HuH-7 (cell line): ENCODE measurements at regions not wholly inside any gene's neighbourhood (a gene's known extent, or its start where the extent isn't known, plus 50 kb on each side); places are given as distances from the start of the nearest gene placed in this dataset.
A peak's percentile ranks its signal among the peaks of the same experiment; 100 is the strongest.

Source experiments
- DNase-seq: peaks from one replicate; pipeline ENCODE4 v3.0.0; 2011; ENCODE audit warnings: low spot score

GRCh38 chr5:6806668-6807067 lies 93.4 kb downstream of the TENT4A start:
- DNase-seq, result no peak

GRCh38 chr5:6808462-6808861 lies 95.2 kb downstream of the TENT4A start:
- DNase-seq, result no peak

DNA sequence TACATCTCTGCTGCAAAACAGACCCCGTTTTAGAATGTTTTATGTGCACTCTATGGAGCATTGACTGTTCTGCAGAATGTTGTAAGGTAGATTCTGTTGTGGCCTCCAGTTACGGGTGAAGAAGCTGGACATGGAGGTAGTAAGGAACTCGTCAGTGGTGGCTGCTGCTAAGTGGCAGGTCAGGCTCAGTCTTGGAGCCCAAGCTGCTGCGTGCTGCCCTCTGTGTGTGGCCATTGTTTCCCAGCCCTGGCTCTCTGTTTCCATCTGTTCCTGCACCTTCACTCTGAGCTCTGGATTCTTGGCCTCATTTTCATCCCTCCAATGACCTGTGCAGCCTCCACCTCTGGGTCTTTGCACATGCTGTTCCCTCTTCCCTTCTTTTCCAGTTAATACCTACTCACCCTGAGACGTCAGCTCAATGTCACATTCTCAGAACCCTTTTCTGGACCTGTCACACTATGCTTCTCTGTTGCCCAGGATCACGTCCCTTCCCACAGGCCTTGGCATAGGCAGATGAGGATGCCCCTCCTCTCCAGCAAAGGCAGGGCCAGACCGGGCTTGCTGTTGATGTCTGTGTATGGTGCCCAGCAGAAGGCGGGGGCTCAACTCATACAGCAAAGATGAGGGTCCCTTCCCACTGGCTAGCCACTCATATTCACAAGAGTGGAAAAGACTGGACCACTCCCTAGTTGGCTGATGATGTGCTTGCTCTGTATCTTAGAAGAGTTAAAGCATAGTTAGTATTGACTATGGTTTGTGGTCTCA lies 97.6 kb downstream of the TENT4A start:
- DNase-seq, result no peak

DNA sequence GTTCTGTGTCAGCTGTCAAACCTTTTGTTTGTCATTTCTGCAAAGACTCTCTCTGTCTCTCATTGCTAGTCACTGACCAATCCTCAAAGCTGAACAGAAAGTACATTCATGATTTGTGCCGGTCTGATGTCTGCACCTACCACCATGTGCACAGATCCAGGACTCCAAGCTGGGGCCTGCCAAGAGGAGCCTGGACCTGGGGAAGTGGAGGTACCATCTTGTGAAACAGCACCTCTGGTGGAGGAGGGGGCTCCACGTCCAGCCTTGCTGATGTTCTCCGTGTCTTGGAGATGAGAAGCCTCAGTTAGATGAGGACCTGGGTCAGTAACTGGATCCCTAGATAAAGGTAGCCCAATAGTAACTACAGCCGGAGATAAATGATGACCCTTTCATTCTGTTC lies 98.9 kb downstream of the TENT4A start:
- no peak for DNase-seq

DNA sequence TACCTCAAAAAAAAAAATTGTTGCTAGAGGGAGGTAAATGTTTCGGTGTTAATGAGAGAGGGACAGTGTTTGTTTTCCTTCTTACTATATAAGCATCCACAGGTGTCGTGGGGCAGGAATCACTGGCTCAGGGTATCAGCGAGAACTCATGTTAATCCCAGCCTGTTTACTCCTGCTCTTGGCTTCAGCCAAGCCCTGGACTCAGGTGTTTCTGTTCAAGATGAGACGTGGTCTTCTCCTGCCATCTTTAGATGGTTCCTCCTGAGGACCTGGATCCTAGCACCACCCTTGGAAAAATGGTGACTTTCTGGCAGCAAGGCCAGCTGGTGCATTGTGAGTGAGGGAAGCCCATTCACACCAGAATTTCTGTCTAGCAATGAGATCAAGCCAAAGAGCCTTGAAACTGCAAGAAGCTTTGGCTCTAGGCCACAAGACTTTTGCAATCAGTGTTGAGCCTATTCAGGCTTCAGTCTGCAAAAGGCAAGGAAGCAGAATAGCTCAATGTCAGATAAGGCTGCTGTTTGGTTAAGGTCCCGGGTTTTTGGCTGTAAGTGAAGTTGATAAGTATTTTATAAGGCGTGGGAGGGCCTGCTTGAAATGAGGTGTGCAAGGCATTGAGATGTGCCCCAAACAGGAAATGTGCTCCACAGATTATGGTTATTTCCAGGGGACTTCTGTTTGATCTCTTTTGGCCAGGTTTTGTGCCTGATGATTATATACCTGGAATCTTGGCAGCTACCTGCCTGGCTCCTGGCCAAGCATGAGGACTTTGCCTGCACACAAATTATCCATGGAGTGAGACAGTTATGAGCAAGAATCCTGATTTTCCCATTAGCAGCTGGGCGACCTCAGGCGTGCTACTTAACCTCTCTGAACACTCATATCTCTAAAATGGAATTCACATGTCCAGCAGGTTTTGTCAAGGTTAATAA lies 99.8 kb downstream of the TENT4A start:
- no peak for DNase-seq

- DNase-seq, result no peak
These were observed 101.6 kb downstream of the TENT4A start for GRCh38 chr5:6814816-6815215.

DNA sequence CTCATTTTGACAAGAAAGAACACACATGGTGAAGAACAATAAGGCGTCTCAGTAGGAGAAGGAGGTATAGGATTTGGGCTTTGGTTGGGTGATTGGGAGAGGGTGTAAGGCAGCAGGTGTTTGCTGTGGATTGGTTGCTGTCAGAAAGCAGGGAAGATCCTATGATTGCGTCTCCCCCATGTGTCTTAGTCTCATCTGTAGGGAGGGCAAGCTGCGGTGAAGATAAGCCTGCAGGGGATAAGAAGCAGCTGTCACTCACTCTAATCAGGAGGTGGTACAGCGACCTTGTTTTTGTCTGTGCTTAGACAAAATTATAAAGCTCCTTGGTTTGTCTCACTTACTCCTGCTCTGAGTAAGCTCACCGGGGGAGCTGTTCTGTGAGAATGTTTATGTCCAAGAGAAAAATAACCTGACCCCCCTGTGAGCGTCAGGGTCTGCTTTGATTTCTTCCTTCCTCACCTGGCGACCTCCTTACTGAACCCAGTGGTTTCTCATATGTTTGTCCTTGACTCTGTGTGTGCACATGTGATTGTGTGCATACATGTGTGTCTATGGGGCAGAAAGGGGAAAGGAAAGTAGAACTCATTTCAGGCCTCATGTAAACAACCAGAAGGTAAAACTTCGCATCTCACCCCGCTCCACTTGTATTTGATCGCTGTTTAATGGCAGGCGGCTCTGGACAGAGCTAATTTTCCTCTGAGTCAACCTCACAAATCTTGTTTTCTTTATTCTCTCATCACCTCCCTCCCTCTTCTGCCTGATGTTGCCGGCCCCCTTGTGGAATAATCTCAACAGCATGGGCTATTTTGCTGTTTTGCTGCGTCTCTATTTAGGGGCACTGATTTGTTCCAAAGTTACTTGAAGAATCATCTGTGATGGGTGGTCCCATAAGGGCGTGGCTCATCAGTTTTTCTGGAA lies 105.6 kb downstream of the TENT4A start:
- no peak for DNase-seq

- DNase-seq, result no peak
These were observed 106.3 kb downstream of the TENT4A start for GRCh38 chr5:6819521-6819920.

DNA sequence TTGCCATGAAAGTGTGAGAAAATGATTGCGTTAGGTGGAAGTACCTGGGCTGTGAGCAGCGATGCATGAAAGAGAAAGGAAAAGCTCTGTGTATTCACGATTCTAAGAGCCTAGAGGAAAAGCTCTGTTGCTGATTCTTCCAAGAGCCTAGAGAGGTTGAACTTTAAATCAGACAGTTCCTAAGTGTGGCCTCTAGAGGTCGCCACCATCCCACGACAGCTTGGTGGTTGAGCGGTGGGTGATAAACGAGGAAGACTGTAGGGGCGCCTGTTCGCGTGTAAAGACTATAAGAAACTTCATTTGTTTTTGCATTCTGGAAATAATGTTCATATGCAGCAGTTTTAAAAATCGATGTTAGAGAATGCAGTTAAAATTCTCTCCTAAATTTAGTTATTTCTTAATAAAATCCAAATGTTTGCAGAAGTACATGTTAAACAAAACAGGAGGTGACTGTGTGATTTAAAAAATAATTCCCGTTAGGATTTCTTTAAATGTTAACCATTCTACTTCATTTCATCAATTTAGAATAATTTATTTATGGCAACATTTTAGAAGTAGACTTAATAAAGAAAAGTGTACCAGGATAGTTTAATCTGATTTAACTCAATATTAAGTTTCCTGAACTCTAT lies 107.7 kb downstream of the TENT4A start:
- peak; percentile 67 for DNase-seq

- no peak for DNase-seq
These were observed 108.8 kb downstream of the TENT4A start for GRCh38 chr5:6822068-6822467.

DNA sequence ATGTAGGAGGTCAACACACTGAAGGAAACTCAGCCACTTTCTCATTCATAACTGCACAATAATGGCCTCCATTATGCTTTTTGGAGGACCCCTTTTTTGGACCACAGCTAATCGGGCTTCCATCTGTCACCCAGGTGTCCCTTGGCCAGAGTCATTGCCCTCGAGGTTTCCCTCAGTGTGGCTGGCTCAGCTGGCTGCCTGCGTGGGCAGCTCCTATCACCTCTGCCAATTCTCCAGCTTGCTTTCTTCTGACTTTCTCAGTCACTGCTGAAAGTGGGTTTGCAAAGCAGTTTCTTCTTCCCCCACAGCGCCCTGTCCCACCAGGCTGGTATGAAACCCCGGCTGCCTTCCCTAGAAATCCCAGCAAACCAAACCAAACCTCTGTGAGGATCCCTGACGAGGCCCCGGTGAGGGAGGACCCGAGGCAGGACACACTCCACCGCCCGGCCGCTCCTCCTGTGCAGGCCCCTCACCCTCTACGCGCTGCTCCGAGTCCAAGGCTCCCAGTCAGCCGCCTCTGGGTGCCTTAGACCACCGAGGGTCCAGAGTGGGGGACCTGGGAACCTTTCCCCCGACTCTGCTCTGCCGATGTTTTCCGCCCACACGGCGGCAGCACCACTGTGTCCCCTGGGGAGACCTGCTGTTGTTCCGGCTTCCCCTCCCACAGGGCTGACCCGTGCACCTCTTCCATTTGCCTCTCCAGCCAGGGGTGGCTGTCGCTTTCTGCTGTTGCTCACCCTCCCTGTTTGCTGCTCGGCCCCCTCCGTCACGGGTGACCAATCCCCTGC lies 109.5 kb downstream of the TENT4A start:
- DNase-seq, result no peak

DNA sequence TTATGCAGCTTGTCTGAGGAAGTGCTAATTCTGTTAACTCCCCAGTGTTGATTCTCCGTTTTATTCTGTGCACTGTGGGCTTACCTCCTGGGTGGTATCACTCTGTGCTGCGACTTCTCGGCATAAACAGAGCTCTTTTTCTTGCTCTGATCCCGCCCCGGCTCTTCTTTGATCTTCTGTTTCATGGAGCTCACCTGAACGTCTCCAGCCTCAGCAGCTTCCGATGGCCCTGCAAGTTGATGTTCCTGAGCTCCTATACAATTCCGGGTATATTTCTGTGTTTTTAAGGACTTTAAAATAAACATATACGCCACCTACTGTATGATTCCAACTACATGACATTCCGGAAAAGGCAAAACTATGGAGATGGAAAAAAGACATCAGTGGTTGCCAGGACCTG lies 110.8 kb downstream of the TENT4A start:
- DNase-seq, result no peak

- no peak for DNase-seq
These were observed 112.5 kb downstream of the TENT4A start for GRCh38 chr5:6825678-6826244.

DNA sequence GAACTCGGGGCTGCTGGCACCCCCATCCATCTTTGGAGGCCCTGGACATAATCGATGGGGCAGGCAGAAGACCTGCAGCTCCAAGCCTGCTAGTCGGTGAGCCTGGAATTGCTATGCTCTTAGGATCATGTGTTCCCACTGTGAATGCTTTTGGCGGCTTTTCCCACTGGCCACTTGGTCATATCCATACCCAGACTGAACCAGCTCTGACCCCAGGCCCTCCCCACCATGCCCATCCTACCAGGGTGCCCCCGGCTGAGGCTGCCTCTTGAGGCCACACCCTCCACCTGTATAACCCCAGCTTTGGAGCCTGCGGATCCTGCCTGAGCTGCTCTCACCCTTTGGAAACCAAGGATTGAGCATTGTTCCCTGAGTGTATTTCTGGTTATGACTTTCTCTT lies 113.5 kb downstream of the TENT4A start:
- DNase-seq, result no peak

DNA sequence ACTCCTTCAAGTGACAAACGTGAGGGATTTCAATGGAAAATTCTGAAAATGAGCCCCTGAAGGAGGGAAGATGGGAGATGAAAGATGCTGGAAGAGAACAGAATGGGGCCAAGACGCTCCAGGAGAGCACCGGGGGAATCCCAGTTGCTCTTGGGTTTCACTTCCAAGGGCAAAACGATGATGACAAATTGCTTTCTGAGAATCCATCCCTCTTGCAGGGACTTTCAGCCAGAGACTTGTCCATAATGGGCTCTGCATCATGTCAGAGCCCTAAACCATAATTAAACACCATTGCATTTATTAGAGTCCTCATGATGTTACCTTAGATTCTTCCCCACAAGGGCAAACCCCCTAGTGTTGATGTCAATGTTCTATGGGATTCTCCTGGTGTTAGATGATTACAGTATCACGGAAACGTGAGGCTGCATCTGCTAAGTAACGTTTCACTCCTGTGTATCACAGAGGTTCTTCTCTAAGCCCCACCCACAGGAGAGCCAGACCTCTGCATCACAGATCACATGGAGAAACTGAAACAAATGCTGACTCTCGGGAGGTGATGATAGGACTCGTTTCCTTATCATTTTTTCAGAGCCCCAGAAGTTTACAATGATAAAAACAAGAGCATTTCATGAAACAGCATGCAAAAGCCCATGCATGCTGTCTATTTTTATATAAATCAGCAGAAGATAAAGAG lies 114.4 kb downstream of the TENT4A start:
- no peak for DNase-seq

GRCh38 chr5:6829150-6829784 lies 116.0 kb downstream of the TENT4A start:
- DNase-seq, result no peak

DNA sequence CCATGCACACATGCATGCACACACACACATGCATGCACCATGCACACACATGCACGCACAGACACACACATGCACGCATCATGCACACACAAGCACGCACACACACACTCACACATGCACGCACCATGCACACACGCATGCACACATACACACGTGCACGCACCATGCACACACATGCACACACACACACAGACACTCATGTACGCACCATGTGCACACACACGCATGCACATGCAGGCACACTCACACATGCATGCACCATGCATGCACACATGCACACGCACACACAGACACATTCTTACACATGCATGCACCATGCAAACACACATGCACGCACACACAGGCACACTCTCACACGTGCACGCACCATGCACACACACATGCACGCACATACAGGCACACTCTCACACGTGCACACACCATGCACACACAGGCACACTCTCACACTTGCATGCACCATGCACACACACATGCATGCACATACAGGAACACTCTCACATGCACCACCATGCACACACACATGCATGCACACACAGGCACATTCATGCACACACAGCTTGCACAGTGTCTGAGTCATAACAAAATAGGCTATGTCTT lies 117.5 kb downstream of the TENT4A start:
- no peak for DNase-seq

GRCh38 chr5:6831678-6832671 lies 118.7 kb downstream of the TENT4A start:
- DNase-seq, result no peak
